Common myeloid progenitor, CD34-positive (primary cell): ENCODE measurements at regions not wholly inside any gene's neighbourhood (a gene's known extent, or its start where the extent isn't known, plus 50 kb on each side); places are given as distances from the start of the nearest gene placed in this dataset.

Experiments used
- CTCF ChIA-PET: fragments of 350-600 bp; sonication (Branson Sonifier 250); formaldehyde crosslinking; loops from one replicate; lab custom pipeline; 2021; ENCODE audit warnings: antibody characterized with exemption; lab: Charles Lee
- POLR2A ChIA-PET: fragments of 350-600 bp; sonication (Branson Sonifier 250); formaldehyde crosslinking; loops from one replicate; lab custom pipeline; 2021; ENCODE audit warnings: antibody characterized with exemption; lab: Charles Lee
- DNase-seq, 3 donors: peaks; one replicate each; pipeline versions ENCODE4 v3.0.0 to v3.0.0-alpha.2; 2013
- H3K27ac ChIP-seq, 2 experiments: 1 replicate in 1 of 2; 2 replicates in 1 of 2; pipeline ENCODE4 v1.7.0; 2013; ENCODE audit warnings: inconsistent platforms in 2 of 2, low read length in 2 of 2, mild to moderate bottlenecking in 2 of 2, low read depth in 1 of 2, moderate library complexity in 1 of 2; ENCODE audit not compliant: severe bottlenecking in 2 of 2, insufficient read depth in 1 of 2, poor library complexity in 1 of 2
- H3K27me3 ChIP-seq, 5 experiments: replicated peaks in 2 of 5; 1 replicate in 3 of 5; 2 replicates in 2 of 5; pipeline versions ENCODE4 v1.6.1 to v1.7.0; 2013; ENCODE audit warnings: low read length in 4 of 5, mild to moderate bottlenecking in 2 of 5, moderate library complexity in 2 of 5, inconsistent platforms in 1 of 5; ENCODE audit not compliant: insufficient read depth in 5 of 5, control insufficient read depth in 4 of 5
- H3K36me3 ChIP-seq, 4 experiments: 1 replicate in 2 of 4; 2 replicates in 2 of 4; pipeline versions ENCODE4 v1.6.1 to v1.7.0; 2013; ENCODE audit warnings: low read length in 3 of 4, control low read depth in 1 of 4, mild to moderate bottlenecking in 1 of 4; ENCODE audit not compliant: control insufficient read depth in 4 of 4, insufficient read depth in 4 of 4
- H3K4me1 ChIP-seq, 4 experiments: 1 replicate in 3 of 4; 2 replicates in 1 of 4; pipeline versions ENCODE4 v1.6.1 to v1.7.1; 2013; ENCODE audit warnings: low read length in 3 of 4, mild to moderate bottlenecking in 3 of 4, control low read depth in 1 of 4, inconsistent platforms in 1 of 4, moderate library complexity in 1 of 4; ENCODE audit not compliant: control insufficient read depth in 4 of 4, insufficient read depth in 4 of 4; ENCODE audit errors: control extremely low read depth in 1 of 4
- H3K4me3 ChIP-seq, 7 experiments: 1 replicate in 4 of 7; 2 replicates in 3 of 7; pipeline versions ENCODE4 v1.5.1 to v1.7.0; 2013; ENCODE audit warnings: mild to moderate bottlenecking in 7 of 7, low read length in 6 of 7, moderate library complexity in 6 of 7, inconsistent platforms in 2 of 7, low read depth in 2 of 7, control low read depth in 1 of 7; ENCODE audit not compliant: insufficient read depth in 4 of 7, control insufficient read depth in 1 of 7; ENCODE audit errors: extremely low read depth in 1 of 7
- H3K9me3 ChIP-seq, 5 experiments: 1 replicate in 4 of 5; 2 replicates in 1 of 5; pipeline versions ENCODE4 v1.6.1 to v1.7.1; 2013; ENCODE audit warnings: low read length in 4 of 5, mild to moderate bottlenecking in 2 of 5, inconsistent platforms in 1 of 5, low read depth in 1 of 5, moderate library complexity in 1 of 5; ENCODE audit not compliant: control insufficient read depth in 4 of 5, insufficient read depth in 2 of 5; ENCODE audit errors: control extremely low read depth in 1 of 5
- whole genome bisulfite sequencing: methylation state at CpG from one replicate; pipeline ENCODE4 v1.1.5; 2013; ENCODE audit not compliant: insufficient coverage; 5-methylcytosine and 5-hydroxymethylcytosine counted together

GRCh38 chr15:37208146-37209040 lies 108.0 kb upstream of the MEIS2 start:
- no CpG with 5 or more reads among the region's 3 CpGs for WGBS
- H3K27ac ChIP-seq: no peak overlapping the region
- POLR2A ChIA-PET: no interaction called here
- no peaks in the 10 kb centered on the region for H3K4me1 ChIP-seq
- H3K27me3 ChIP-seq: no peaks in the 10 kb centered on the region
- no peak overlapping the region for H3K4me3 ChIP-seq
- DNase-seq: no peak
- CTCF ChIA-PET: no interaction called here
- no peaks in the 10 kb centered on the region for H3K36me3 ChIP-seq
- no peaks in the 10 kb centered on the region for H3K9me3 ChIP-seq

- Histone ChIP-seq H3K4me3 (no peak overlapping the region), H3K27ac (no peak overlapping the region), H3K9me3 (no peaks in the 10 kb centered on the region), H3K36me3 (no peaks in the 10 kb centered on the region), H3K27me3 (no peaks in the 10 kb centered on the region), H3K4me1 (no peaks in the 10 kb centered on the region)
- 100% methylated on average over 1 of the region's 1 CpG for WGBS
- ChIA-PET CTCF (no interaction called here), POLR2A (no interaction called here)
- no peak for DNase-seq
Measured at GRCh38 chr15:37209041-37209363, 108.7 kb upstream of the MEIS2 start.

GRCh38 chr15:37217567-37217966 lies 117.2 kb upstream of the MEIS2 start:
- Histone ChIP-seq H3K9me3 (no peaks in the 10 kb centered on the region), H3K27me3 (no peaks in the 10 kb centered on the region), H3K27ac (no peak overlapping the region), H3K4me1 (peaks cover 0 to 7% (median 0%) of the 10 kb centered on the region in 4 experiments), H3K36me3 (no peaks in the 10 kb centered on the region), H3K4me3 (no peak overlapping the region)
- ChIA-PET CTCF (no interaction called here), POLR2A (no interaction called here)
- 80% methylated on average over 1 of the region's 1 CpG for WGBS
- DNase-seq: no peak

- ChIA-PET CTCF (no interaction called here), POLR2A (no interaction called here)
- H3K4me3 ChIP-seq: no peak overlapping the region
- 22% methylated on average over 4 of the region's 4 CpGs for WGBS
- peak; percentile 9 to 60 (median 36) for DNase-seq
- no peaks in the 10 kb centered on the region for H3K36me3 ChIP-seq
- peaks cover 0 to 7% (median 0%) of the 10 kb centered on the region in 4 experiments for H3K4me1 ChIP-seq
- H3K9me3 ChIP-seq: no peaks in the 10 kb centered on the region
- no peak overlapping the region for H3K27ac ChIP-seq
- H3K27me3 ChIP-seq: no peaks in the 10 kb centered on the region
Measured at GRCh38 chr15:37218351-37218916, 118.1 kb upstream of the MEIS2 start.

GRCh38 chr15:37219211-37219701 lies 118.9 kb upstream of the MEIS2 start:
- no peaks in the 10 kb centered on the region for H3K27me3 ChIP-seq
- peaks cover 0 to 7% (median 0%) of the 10 kb centered on the region in 4 experiments for H3K4me1 ChIP-seq
- DNase-seq: no peak
- WGBS: 100% methylated on average over 2 of the region's 2 CpGs
- H3K9me3 ChIP-seq: no peaks in the 10 kb centered on the region
- ChIA-PET POLR2A (no interaction called here), CTCF (no interaction called here)
- H3K27ac ChIP-seq: no peak overlapping the region
- no peak overlapping the region for H3K4me3 ChIP-seq
- H3K36me3 ChIP-seq: no peaks in the 10 kb centered on the region

GRCh38 chr15:37220949-37221670 lies 120.8 kb upstream of the MEIS2 start:
- H3K4me3 ChIP-seq: no peak overlapping the region
- CTCF ChIA-PET: no interaction called here
- peaks cover 0 to 2% (median 0%) of the 10 kb centered on the region in 5 experiments for H3K9me3 ChIP-seq
- H3K27me3 ChIP-seq: no peaks in the 10 kb centered on the region
- no peak overlapping the region for H3K27ac ChIP-seq
- WGBS: 98% methylated on average over 7 of the region's 9 CpGs
- DNase-seq: peak in 1 of 3 donors; percentile 13
- POLR2A ChIA-PET: no interaction called here
- H3K36me3 ChIP-seq: no peaks in the 10 kb centered on the region
- H3K4me1 ChIP-seq: peaks cover 0 to 7% (median 0%) of the 10 kb centered on the region in 4 experiments
